Activated B cell treated with CpG ODN at 0.5 μM for 24 hours (primary cell): ENCODE measurements at regions not wholly inside any gene's neighbourhood (a gene's known extent, or its start where the extent isn't known, plus 50 kb on each side); places are given as distances from the start of the nearest gene placed in this dataset.
"Not testable (repeated sequence)": the region's sequence is repeated elsewhere in the genome, so short reads cannot be mapped to it uniquely, and the experiment has no call there.

Source experiments
- ATAC-seq: fragments of 200-7000 bp; cut with Tn5 transposase; one replicate; pipeline ENCODE4 v1.10.0; 2021; ENCODE audit warnings: low read depth, mild to moderate bottlenecking, moderate library complexity
- CTCF ChIA-PET: fragments of 350-600 bp; sonication (Branson Sonifier 250); formaldehyde crosslinking; loops from one replicate; lab custom pipeline; 2021; ENCODE audit warnings: antibody characterized with exemption; lab: Charles Lee
- POLR2A ChIA-PET: fragments of 350-600 bp; sonication (Branson Sonifier 250); formaldehyde crosslinking; loops from one replicate; lab custom pipeline; 2021; ENCODE audit warnings: antibody characterized with exemption; lab: Charles Lee
- DNase-seq: peaks from one replicate; pipeline ENCODE4 v3.0.0; 2022
- H3K27ac Mint-ChIP-seq: one replicate; pipeline ENCODE4 v1.8.0; 2020; ENCODE audit warnings: mixed read lengths
- H3K27me3 Mint-ChIP-seq: one replicate; pipeline ENCODE4 v1.8.0; 2021; ENCODE audit warnings: mixed read lengths
- H3K36me3 Mint-ChIP-seq: one replicate; pipeline ENCODE4 v1.8.0; 2021; ENCODE audit warnings: low read depth, mixed read lengths
- H3K4me1 Mint-ChIP-seq: one replicate; pipeline ENCODE4 v1.8.0; 2021; ENCODE audit warnings: mixed read lengths
- H3K4me3 Mint-ChIP-seq: one replicate; pipeline ENCODE4 v1.8.0; 2020; ENCODE audit warnings: mild to moderate bottlenecking, mixed read lengths
- H3K9me3 Mint-ChIP-seq: one replicate; pipeline ENCODE4 v1.8.0; 2020; ENCODE audit warnings: mixed read lengths
- intact Hi-C: fragments of 100-400 bp; cut with micrococcal nuclease; formaldehyde crosslinking; loops from one replicate; pipeline ENCODE4 v1.15.1; 2024
- TF ChIP-seq, protein P1 (sequence below): fragments of 200-600 bp; IDR thresholded peaks from one replicate; pipeline ENCODE4 v1.8.0; 2022; ENCODE audit warnings: antibody characterized with exemption, mild to moderate bottlenecking

GRCh38 chr4:102397056-102397455 lies 51.8 kb upstream of the SLC39A8 start:
- H3K36me3 Mint-ChIP-seq, H3K9me3 Mint-ChIP-seq, POLR2A ChIA-PET, CTCF ChIA-PET, H3K27ac Mint-ChIP-seq, intact Hi-C loops, DNase-seq, H3K27me3 Mint-ChIP-seq, H3K4me3 Mint-ChIP-seq, ATAC-seq, H3K4me1 Mint-ChIP-seq: not testable (repeated sequence)

DNA sequence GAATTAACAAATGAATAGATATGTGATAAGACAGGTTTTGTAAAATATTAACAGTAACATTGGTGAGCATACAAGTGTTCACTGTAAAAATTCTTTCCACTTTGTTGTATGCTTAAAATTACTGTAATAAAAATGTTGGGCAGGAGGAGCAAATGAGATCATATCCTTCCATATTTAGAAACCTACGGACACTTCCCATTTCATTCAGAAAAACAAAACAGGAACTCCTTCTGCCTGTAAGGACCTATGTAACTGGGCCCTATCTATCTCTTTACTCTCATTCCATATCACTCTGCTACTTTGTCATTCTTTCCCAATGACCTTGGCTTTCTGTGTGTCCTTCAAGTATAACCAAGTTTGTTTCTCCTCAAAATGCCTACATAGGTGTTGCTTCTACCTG lies 53.7 kb upstream of the SLC39A8 start:
- Mint-ChIP-seq H3K4me3 (no peak overlapping the region), H3K27ac (no peak overlapping the region), H3K27me3 (no peaks in the 10 kb centered on the region), H3K4me1 (peaks cover 2% of the 10 kb centered on the region), H3K36me3 (no peaks in the 10 kb centered on the region), H3K9me3 (no peaks in the 10 kb centered on the region)
- intact Hi-C loops: no loop called here
- POLR2A ChIA-PET: no interaction called here
- no peak for ATAC-seq
- DNase-seq: no peak
- TF ChIP-seq, protein P1, sequence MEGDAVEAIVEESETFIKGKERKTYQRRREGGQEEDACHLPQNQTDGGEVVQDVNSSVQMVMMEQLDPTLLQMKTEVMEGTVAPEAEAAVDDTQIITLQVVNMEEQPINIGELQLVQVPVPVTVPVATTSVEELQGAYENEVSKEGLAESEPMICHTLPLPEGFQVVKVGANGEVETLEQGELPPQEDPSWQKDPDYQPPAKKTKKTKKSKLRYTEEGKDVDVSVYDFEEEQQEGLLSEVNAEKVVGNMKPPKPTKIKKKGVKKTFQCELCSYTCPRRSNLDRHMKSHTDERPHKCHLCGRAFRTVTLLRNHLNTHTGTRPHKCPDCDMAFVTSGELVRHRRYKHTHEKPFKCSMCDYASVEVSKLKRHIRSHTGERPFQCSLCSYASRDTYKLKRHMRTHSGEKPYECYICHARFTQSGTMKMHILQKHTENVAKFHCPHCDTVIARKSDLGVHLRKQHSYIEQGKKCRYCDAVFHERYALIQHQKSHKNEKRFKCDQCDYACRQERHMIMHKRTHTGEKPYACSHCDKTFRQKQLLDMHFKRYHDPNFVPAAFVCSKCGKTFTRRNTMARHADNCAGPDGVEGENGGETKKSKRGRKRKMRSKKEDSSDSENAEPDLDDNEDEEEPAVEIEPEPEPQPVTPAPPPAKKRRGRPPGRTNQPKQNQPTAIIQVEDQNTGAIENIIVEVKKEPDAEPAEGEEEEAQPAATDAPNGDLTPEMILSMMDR: no peak
- CTCF ChIA-PET: no interaction called here

DNA sequence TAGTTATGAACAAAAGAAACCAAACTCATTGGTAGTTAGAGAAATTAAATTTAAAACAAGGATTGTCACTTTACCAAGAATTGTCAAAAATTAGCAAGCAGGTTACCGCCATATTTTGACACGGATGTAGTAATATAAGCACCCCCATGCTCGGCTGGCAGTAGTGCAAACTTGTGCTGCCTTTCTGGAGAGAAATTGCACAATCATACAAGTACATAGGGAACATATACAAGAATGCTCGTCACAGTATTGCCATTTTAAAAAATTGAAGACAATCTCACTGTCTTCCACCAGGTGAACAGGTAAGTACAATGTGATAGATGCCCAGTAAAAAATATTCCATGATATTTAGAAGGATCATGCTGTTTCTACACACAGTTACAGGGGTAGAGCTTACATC lies 55.6 kb upstream of the SLC39A8 start:
- H3K36me3 Mint-ChIP-seq: no peaks in the 10 kb centered on the region
- TF ChIP-seq, protein P1: no peak
- CTCF ChIA-PET: no interaction called here
- DNase-seq: no peak
- POLR2A ChIA-PET: no interaction called here
- H3K4me3 Mint-ChIP-seq: no peak overlapping the region
- peaks cover 2% of the 10 kb centered on the region for H3K4me1 Mint-ChIP-seq
- no peaks in the 10 kb centered on the region for H3K9me3 Mint-ChIP-seq
- no peak overlapping the region for H3K27ac Mint-ChIP-seq
- intact Hi-C loops: no loop called here
- no peaks in the 10 kb centered on the region for H3K27me3 Mint-ChIP-seq
- no peak for ATAC-seq

GRCh38 chr4:102402223-102402622 lies 56.9 kb upstream of the SLC39A8 start:
- no peak overlapping the region for H3K27ac Mint-ChIP-seq
- TF ChIP-seq, protein P1: no peak
- CTCF ChIA-PET: no interaction called here
- H3K36me3 Mint-ChIP-seq: no peaks in the 10 kb centered on the region
- no peak overlapping the region for H3K4me3 Mint-ChIP-seq
- ATAC-seq: no peak
- H3K9me3 Mint-ChIP-seq: no peaks in the 10 kb centered on the region
- DNase-seq: no peak
- POLR2A ChIA-PET: interaction anchor here (1.0 kb wide), 1 partner anchor 358 kb away, joined by 10 read pairs; no protein-coding TSS in a partner anchor
- peaks cover 2% of the 10 kb centered on the region for H3K4me1 Mint-ChIP-seq
- no peaks in the 10 kb centered on the region for H3K27me3 Mint-ChIP-seq
- intact Hi-C loops: no loop called here

GRCh38 chr4:102403116-102403515 lies 57.8 kb upstream of the SLC39A8 start:
- CTCF ChIA-PET: no interaction called here
- Mint-ChIP-seq H3K4me1 (peaks cover 2% of the 10 kb centered on the region), H3K36me3 (no peaks in the 10 kb centered on the region), H3K9me3 (no peaks in the 10 kb centered on the region), H3K27me3 (no peaks in the 10 kb centered on the region), H3K27ac (no peak overlapping the region), H3K4me3 (no peak overlapping the region)
- TF ChIP-seq, protein P1: no peak
- ATAC-seq (no peak), DNase-seq (no peak)
- intact Hi-C loops: no loop called here
- POLR2A ChIA-PET: no interaction called here

DNA sequence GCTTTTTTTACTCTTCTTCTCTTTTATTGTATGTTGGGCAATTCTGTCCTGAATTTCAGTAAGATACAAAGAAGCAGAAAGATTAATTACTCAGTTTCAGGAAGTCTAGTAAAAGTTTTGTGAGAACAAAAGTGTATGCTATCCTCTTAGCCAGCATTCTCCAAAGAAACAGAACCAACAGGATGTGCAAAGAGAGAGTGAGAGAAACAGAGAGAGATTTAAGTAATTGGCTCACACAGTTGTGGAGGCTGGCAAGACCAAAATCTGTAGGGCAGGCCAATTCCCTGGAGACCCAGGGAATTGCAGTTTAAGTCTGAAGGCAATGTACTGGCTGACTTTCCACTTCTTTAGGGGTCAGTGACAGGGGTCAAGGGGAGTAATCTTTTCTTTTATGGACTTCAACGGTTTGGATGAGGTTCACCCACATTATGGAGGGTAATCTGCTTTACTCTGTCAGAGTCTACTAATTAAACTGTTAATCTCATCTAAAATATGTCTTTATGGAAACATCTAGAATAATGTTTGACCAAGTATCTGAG lies 59.2 kb upstream of the SLC39A8 start:
- no peak overlapping the region for H3K27ac Mint-ChIP-seq
- no peaks in the 10 kb centered on the region for H3K36me3 Mint-ChIP-seq
- peaks cover 2% of the 10 kb centered on the region for H3K4me1 Mint-ChIP-seq
- CTCF ChIA-PET: no interaction called here
- DNase-seq (no peak), ATAC-seq (no peak)
- intact Hi-C loops: no loop called here
- POLR2A ChIA-PET: no interaction called here
- H3K4me3 Mint-ChIP-seq: no peak overlapping the region
- TF ChIP-seq, protein P1: no peak
- H3K9me3 Mint-ChIP-seq: no peaks in the 10 kb centered on the region
- no peaks in the 10 kb centered on the region for H3K27me3 Mint-ChIP-seq
